ENCODE measurements at regions not wholly inside any gene's neighbourhood (a gene's known extent, or its start where the extent isn't known, plus 50 kb on each side); places are given as distances from the start of the nearest gene placed in this dataset.

GRCh38 chr4:153997516-153997915, 208.6 kb upstream of the SFRP2 start:
- TF ChIP-seq, protein P1, sequence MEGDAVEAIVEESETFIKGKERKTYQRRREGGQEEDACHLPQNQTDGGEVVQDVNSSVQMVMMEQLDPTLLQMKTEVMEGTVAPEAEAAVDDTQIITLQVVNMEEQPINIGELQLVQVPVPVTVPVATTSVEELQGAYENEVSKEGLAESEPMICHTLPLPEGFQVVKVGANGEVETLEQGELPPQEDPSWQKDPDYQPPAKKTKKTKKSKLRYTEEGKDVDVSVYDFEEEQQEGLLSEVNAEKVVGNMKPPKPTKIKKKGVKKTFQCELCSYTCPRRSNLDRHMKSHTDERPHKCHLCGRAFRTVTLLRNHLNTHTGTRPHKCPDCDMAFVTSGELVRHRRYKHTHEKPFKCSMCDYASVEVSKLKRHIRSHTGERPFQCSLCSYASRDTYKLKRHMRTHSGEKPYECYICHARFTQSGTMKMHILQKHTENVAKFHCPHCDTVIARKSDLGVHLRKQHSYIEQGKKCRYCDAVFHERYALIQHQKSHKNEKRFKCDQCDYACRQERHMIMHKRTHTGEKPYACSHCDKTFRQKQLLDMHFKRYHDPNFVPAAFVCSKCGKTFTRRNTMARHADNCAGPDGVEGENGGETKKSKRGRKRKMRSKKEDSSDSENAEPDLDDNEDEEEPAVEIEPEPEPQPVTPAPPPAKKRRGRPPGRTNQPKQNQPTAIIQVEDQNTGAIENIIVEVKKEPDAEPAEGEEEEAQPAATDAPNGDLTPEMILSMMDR (IDR thresholded peaks at IDR 0.05) = no peak
- no peak for TF ChIP-seq POLR2A (IDR thresholded peaks at IDR 0.05)

Measured in thyroid gland (tissue), 4 donors.